HL-60 (cell line): ENCODE measurements at regions not wholly inside any gene's neighbourhood (a gene's known extent, or its start where the extent isn't known, plus 50 kb on each side); places are given as distances from the start of the nearest gene placed in this dataset.

ENCODE experiments used
- DNase-seq, 2 experiments: peaks; one replicate each; pipeline ENCODE4 v3.0.0-alpha.2; 2010 to 2020; ENCODE audit warnings: low read depth in 1 of 2, low spot score in 1 of 2
- H3K27ac ChIP-seq: fragments of 250-450 bp; sonication (Bioruptor Pico); replicated peaks from 2 replicates; pipeline ENCODE4 v1.5.1; 2020; ENCODE audit warnings: mild to moderate bottlenecking, moderate library complexity
- H3K27me3 ChIP-seq: fragments of 250-450 bp; sonication (Bioruptor Pico); 2 replicates; pipeline ENCODE4 v1.5.1; 2021; ENCODE audit warnings: mild to moderate bottlenecking, moderate library complexity; ENCODE audit not compliant: insufficient read depth, poor library complexity, severe bottlenecking
- H3K4me3 ChIP-seq: replicated peaks from 2 replicates; pipeline ENCODE4 v1.5.1; 2011; ENCODE audit warnings: mild to moderate bottlenecking, control low read depth, low read length; ENCODE audit not compliant: insufficient read depth
- GABPA ChIP-seq: IDR thresholded peaks from 2 replicates; pipeline ENCODE4 v1.6.1; 2012; ENCODE audit warnings: low read depth
- POLR2AphosphoS5 ChIP-seq: IDR thresholded peaks from 2 replicates; pipeline ENCODE4 v1.6.1; 2012; ENCODE audit warnings: low read depth
- SPI1 ChIP-seq: IDR thresholded peaks from 2 replicates; pipeline ENCODE4 v1.6.1; 2012; ENCODE audit warnings: low read depth, mild to moderate bottlenecking, borderline replicate concordance
- TF ChIP-seq, protein P1 (sequence below): IDR thresholded peaks from 2 replicates; pipeline ENCODE4 v1.6.1; 2012; ENCODE audit warnings: low read depth; ENCODE audit not compliant: insufficient replicate concordance
- TF ChIP-seq, protein P2 (sequence below): IDR thresholded peaks from one replicate; pipeline ENCODE4 v1.5.1; 2011; ENCODE audit warnings: low read length, control low read depth, inconsistent platforms; ENCODE audit not compliant: insufficient read depth

DNA sequence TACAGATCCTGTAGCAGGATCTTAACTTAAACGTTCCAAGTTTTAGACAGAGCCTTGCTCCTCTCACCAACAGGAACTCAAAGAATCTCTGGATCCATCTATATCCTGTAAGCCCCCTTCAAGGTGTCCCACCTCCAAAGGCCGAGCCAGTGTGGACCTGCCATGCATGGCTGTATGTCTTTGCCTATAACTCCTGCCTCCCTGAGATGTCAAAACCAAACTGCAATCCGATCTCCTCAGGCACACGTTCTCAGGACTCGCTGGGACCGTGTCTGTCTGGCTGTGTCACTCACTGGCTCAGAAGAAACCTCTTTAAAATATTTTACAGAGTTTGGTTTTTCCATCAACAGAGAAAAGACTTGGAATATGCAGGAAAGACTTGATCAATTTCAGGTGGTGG is 51.4 kb upstream of the FAM20C start:
- no peak for DNase-seq
- TF ChIP-seq, protein P1, sequence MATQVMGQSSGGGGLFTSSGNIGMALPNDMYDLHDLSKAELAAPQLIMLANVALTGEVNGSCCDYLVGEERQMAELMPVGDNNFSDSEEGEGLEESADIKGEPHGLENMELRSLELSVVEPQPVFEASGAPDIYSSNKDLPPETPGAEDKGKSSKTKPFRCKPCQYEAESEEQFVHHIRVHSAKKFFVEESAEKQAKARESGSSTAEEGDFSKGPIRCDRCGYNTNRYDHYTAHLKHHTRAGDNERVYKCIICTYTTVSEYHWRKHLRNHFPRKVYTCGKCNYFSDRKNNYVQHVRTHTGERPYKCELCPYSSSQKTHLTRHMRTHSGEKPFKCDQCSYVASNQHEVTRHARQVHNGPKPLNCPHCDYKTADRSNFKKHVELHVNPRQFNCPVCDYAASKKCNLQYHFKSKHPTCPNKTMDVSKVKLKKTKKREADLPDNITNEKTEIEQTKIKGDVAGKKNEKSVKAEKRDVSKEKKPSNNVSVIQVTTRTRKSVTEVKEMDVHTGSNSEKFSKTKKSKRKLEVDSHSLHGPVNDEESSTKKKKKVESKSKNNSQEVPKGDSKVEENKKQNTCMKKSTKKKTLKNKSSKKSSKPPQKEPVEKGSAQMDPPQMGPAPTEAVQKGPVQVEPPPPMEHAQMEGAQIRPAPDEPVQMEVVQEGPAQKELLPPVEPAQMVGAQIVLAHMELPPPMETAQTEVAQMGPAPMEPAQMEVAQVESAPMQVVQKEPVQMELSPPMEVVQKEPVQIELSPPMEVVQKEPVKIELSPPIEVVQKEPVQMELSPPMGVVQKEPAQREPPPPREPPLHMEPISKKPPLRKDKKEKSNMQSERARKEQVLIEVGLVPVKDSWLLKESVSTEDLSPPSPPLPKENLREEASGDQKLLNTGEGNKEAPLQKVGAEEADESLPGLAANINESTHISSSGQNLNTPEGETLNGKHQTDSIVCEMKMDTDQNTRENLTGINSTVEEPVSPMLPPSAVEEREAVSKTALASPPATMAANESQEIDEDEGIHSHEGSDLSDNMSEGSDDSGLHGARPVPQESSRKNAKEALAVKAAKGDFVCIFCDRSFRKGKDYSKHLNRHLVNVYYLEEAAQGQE, result no peak
- TF ChIP-seq POLR2AphosphoS5 (no peak), SPI1 (no peak), GABPA (no peak)
- TF ChIP-seq, protein P2, sequence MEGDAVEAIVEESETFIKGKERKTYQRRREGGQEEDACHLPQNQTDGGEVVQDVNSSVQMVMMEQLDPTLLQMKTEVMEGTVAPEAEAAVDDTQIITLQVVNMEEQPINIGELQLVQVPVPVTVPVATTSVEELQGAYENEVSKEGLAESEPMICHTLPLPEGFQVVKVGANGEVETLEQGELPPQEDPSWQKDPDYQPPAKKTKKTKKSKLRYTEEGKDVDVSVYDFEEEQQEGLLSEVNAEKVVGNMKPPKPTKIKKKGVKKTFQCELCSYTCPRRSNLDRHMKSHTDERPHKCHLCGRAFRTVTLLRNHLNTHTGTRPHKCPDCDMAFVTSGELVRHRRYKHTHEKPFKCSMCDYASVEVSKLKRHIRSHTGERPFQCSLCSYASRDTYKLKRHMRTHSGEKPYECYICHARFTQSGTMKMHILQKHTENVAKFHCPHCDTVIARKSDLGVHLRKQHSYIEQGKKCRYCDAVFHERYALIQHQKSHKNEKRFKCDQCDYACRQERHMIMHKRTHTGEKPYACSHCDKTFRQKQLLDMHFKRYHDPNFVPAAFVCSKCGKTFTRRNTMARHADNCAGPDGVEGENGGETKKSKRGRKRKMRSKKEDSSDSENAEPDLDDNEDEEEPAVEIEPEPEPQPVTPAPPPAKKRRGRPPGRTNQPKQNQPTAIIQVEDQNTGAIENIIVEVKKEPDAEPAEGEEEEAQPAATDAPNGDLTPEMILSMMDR, result no peak
- H3K4me3 ChIP-seq, result no peak overlapping the region
- H3K27ac ChIP-seq, result no peak overlapping the region
- no peaks in the 10 kb centered on the region for H3K27me3 ChIP-seq

DNA sequence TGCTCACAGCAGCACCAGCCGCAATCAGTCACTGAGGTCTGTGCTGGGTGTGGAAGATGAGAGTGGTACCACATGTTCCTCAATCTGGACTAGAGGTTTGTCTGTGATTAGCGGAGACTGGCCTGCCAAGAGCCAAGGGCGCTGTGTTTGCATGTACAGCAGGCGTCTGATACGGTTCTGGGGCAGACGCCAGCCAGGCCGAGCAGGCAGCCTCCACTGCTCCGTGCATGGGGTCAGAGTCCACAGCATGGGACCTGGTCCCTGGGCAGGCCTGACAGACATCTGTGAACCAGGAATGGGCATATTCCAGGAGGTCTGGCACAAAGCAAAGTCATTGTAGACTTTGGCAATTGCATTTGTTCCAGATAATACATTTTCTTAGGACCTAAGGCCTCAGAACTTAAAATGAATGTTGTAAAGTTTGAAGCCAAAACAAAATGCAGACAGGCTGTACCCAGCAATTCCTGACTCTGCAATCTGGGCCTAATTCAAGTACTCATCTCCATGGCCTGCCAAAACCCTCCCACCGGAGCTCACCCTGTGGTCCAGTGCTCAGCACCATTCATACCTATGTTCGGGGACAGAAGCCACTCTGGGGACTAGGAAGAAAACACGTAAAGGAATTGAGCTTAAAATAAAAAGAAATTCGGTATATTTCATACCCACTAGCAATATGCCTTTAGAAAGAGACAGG is 50.0 kb upstream of the FAM20C start:
- Histone ChIP-seq H3K27me3 (no peaks in the 10 kb centered on the region), H3K27ac (no peak overlapping the region), H3K4me3 (no peak overlapping the region)
- no peak for DNase-seq
- TF ChIP-seq, protein P1, result no peak
- no peak for TF ChIP-seq POLR2AphosphoS5
- no peak for TF ChIP-seq SPI1
- TF ChIP-seq, protein P2, result no peak
- no peak for TF ChIP-seq GABPA
